Panc1 (cell line): ENCODE measurements at regions not wholly inside any gene's neighbourhood (a gene's known extent, or its start where the extent isn't known, plus 50 kb on each side); places are given as distances from the start of the nearest gene placed in this dataset.

Source experiments
- ATAC-seq: fragments of 200-7000 bp; cut with Tn5 transposase; 2 replicates; pipeline ENCODE4 v1.9.1; 2020; ENCODE audit warnings: mild to moderate bottlenecking, moderate library complexity
- BruUV-seq: library from RNA; stranded (reverse); fragments of 400-500 nt; replicated peaks from 2 replicates; lab custom pipeline; 2021; lab: Mats Ljungman, UMichigan
- CTCF ChIA-PET: fragments of 300-600 bp; sonication (Branson Sonifier 250); formaldehyde crosslinking; loops from one replicate; lab custom pipeline; 2022; ENCODE audit warnings: antibody characterized with exemption; lab: Charles Lee
- POLR2A ChIA-PET: fragments of 300-600 bp; sonication (Branson Sonifier 250); formaldehyde crosslinking; loops from one replicate; lab custom pipeline; 2022; ENCODE audit warnings: antibody characterized with exemption; lab: Charles Lee
- DNase-seq: peaks from one replicate; pipeline ENCODE4 v3.0.0-alpha.2; 2010; ENCODE audit warnings: low read depth, low spot score
- H3K27ac ChIP-seq: 2 replicates; pipeline ENCODE4 v1.5.1; 2011; ENCODE audit warnings: mild to moderate bottlenecking, low read length, inconsistent platforms
- H3K27me3 ChIP-seq: fragments of 200-500 bp; sonication (Bioruptor generic); 2 replicates; pipeline ENCODE4 v1.6.0; 2014; ENCODE audit warnings: low read length, inconsistent platforms; ENCODE audit not compliant: control insufficient read depth, insufficient read depth
- H3K36me3 ChIP-seq: fragments of 200-500 bp; sonication (Bioruptor generic); 2 replicates; pipeline ENCODE4 v1.5.1; 2014; ENCODE audit warnings: inconsistent platforms, mild to moderate bottlenecking, low read length, moderate library complexity; ENCODE audit not compliant: control insufficient read depth, insufficient read depth
- H3K4me1 ChIP-seq: 2 replicates; pipeline ENCODE4 v1.5.1; 2011; ENCODE audit warnings: inconsistent platforms, mild to moderate bottlenecking, low read length, moderate library complexity; ENCODE audit not compliant: control insufficient read depth, insufficient read depth
- H3K4me3 ChIP-seq, 2 experiments: 2 replicates each; pipeline ENCODE4 v1.5.1; 2011 to 2012; ENCODE audit warnings: low read depth in 2 of 2, low read length in 2 of 2, mild to moderate bottlenecking in 2 of 2, inconsistent platforms in 1 of 2, moderate library complexity in 1 of 2
- H3K9me3 ChIP-seq: fragments of 200-500 bp; sonication (Bioruptor generic); 2 replicates; pipeline ENCODE4 v1.5.1; 2014; ENCODE audit warnings: low read depth, mild to moderate bottlenecking, inconsistent platforms, low read length, moderate library complexity; ENCODE audit not compliant: control insufficient read depth, insufficient read depth
- CTCF ChIP-seq: fragments of 450-650 bp; IDR thresholded peaks from 2 replicates; pipeline ENCODE4 v1.5.1; 2017; ENCODE audit warnings: mild to moderate bottlenecking
- POLR2AphosphoS5 ChIP-seq: IDR thresholded peaks from 2 replicates; pipeline ENCODE4 v1.6.1; 2012; ENCODE audit warnings: mild to moderate bottlenecking, low read depth, low read length, moderate library complexity
- REST ChIP-seq, 2 experiments: IDR thresholded peaks; 2 replicates each; pipeline ENCODE4 v1.6.1; 2011 to 2012; ENCODE audit warnings: low read depth in 2 of 2, control low read depth in 1 of 2, low read length in 1 of 2, mild to moderate bottlenecking in 1 of 2, moderate library complexity in 1 of 2; ENCODE audit not compliant: insufficient read depth in 1 of 2
- SIN3A ChIP-seq: IDR thresholded peaks from 2 replicates; pipeline ENCODE4 v1.6.1; 2012; ENCODE audit warnings: low read depth, mild to moderate bottlenecking, low read length, moderate library complexity, borderline replicate concordance; ENCODE audit not compliant: insufficient read depth
- TCF7L2 ChIP-seq: IDR thresholded peaks from 2 replicates; pipeline ENCODE4 v1.6.1; 2011; ENCODE audit warnings: mild to moderate bottlenecking, low read depth, low read length, inconsistent platforms
- in situ Hi-C: cut with HindIII; loops from 2 replicates; pipeline ENCODE4 v1.10.0; 2016; ENCODE audit warnings: low sequenced_read_pairs, low pct_unique_long_range_greater_than_20kb
- intact Hi-C: fragments of 100-400 bp; cut with micrococcal nuclease; formaldehyde crosslinking; loops from one replicate; pipeline ENCODE4 v1.10.0; 2022; ENCODE audit not compliant: unreplicated experiment

DNA sequence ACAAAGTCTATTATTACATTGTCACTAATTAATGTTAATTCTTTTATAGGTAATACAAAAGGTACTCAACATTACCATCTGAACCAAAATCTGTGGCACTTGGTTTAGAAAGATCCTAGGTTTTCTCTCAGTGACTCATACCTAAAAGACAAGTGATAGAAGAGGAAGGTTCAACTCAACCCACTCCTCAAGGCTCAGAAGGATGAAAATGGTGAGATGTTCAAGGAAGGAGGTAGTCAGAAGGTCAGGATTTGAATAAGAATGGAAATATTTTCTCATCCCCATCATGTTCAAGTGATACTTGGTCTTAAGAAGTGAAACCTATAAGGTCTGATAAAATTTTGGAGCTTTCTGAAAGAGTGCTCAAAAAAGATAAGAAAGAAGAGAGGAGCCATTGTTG, 86.4 kb upstream of the FBXO11 start:
- Histone ChIP-seq H3K36me3 (no peaks in the 10 kb centered on the region), H3K27ac (no peak overlapping the region), H3K27me3 (peaks cover 4% of the 10 kb centered on the region; the same call in 1 of the 2 replicates), H3K9me3 (no peaks in the 10 kb centered on the region), H3K4me1 (no peaks in the 10 kb centered on the region), H3K4me3 (no peak overlapping the region)
- intact Hi-C loops, result no loop called here
- ChIA-PET POLR2A (no interaction called here), CTCF (no interaction called here)
- DNase-seq, result no peak
- ATAC-seq, result no peak
- TF ChIP-seq POLR2AphosphoS5 (no peak), SIN3A (no peak), REST (IDR thresholded peaks at IDR 0.05; ENCODE audit: insufficient read depth in 1 of 2, low read depth in 2 of 2, low read length in 1 of 2) (no peak), TCF7L2 (no peak), CTCF (no peak)
- in situ Hi-C loops, result no loop called here
- no TSS peak for BruUV-seq

DNA sequence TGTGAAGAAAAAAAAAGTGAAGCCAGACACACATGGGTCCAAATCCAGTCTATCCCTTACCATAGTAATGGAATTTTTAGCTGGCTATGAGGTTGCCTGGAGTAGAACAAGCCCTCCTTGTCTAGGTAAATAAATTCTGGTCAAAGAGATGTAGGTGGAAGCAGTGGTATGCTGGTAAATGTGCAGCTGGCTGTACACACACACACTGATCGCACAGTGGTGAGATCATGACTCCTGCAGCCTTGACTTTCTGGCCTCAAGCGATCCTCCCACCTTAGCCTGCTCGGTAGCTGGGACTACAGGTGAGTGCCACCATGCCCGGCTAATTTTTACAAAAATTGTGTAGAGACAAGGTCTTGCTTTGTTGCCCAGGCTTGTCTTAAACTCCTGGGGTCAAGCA, 90.5 kb upstream of the FBXO11 start:
- intact Hi-C loops, result no loop called here
- in situ Hi-C loops, result no loop called here
- no TSS peak for BruUV-seq
- POLR2A ChIA-PET, result no interaction called here
- Histone ChIP-seq H3K4me3 (no peak overlapping the region), H3K27me3 (peaks cover 4% of the 10 kb centered on the region; the same call in 1 of the 2 replicates), H3K9me3 (no peaks in the 10 kb centered on the region), H3K4me1 (no peaks in the 10 kb centered on the region), H3K36me3 (no peaks in the 10 kb centered on the region), H3K27ac (no peak overlapping the region)
- no peak for DNase-seq
- TF ChIP-seq CTCF (no peak), TCF7L2 (no peak), POLR2AphosphoS5 (no peak), REST (IDR thresholded peaks at IDR 0.05; ENCODE audit: insufficient read depth in 1 of 2, low read depth in 2 of 2, low read length in 1 of 2) (no peak), SIN3A (no peak)
- no peak for ATAC-seq
- CTCF ChIA-PET, result no interaction called here
